Endothelial cell (in vitro differentiated cells): ENCODE measurements at regions not wholly inside any gene's neighbourhood (a gene's known extent, or its start where the extent isn't known, plus 50 kb on each side); places are given as distances from the start of the nearest gene placed in this dataset.

ENCODE experiments used
- DNase-seq: peaks from one replicate; pipeline ENCODE4 v3.0.0; 2021; ENCODE audit warnings: low spot score
- H3K27ac Mint-ChIP-seq: one replicate; pipeline ENCODE4 v1.8.0; 2021; ENCODE audit warnings: mixed read lengths, inconsistent platforms; ENCODE audit not compliant: unreplicated experiment
- H3K27me3 Mint-ChIP-seq: one replicate; pipeline ENCODE4 v1.8.0; 2021; ENCODE audit warnings: mild to moderate bottlenecking, moderate library complexity, mixed read lengths, inconsistent platforms; ENCODE audit not compliant: unreplicated experiment
- H3K36me3 Mint-ChIP-seq: one replicate; pipeline ENCODE4 v1.8.0; 2021; ENCODE audit warnings: mild to moderate bottlenecking, low read depth, mixed read lengths, inconsistent platforms; ENCODE audit not compliant: unreplicated experiment
- H3K4me1 Mint-ChIP-seq: one replicate; pipeline ENCODE4 v1.8.0; 2021; ENCODE audit warnings: mild to moderate bottlenecking, mixed read lengths, inconsistent platforms; ENCODE audit not compliant: unreplicated experiment
- H3K4me3 Mint-ChIP-seq: one replicate; pipeline ENCODE4 v1.8.0; 2021; ENCODE audit warnings: mild to moderate bottlenecking, mixed read lengths, inconsistent platforms; ENCODE audit not compliant: unreplicated experiment
- H3K9me3 Mint-ChIP-seq: one replicate; pipeline ENCODE4 v1.8.0; 2021; ENCODE audit warnings: mixed read lengths, inconsistent platforms; ENCODE audit not compliant: unreplicated experiment
- TF ChIP-seq, protein P1 (sequence below): fragments of 200-600 bp; sonication (generic); IDR thresholded peaks from one replicate; pipeline ENCODE4 v1.5.0; 2021; ENCODE audit warnings: antibody characterized with exemption; ENCODE audit not compliant: unreplicated experiment

GRCh38 chr3:104234442-104235194 lies 1132.1 kb upstream of the ALCAM start:
- Mint-ChIP-seq H3K9me3 (no peaks in the 10 kb centered on the region), H3K27me3 (no peaks in the 10 kb centered on the region), H3K4me3 (no peak overlapping the region), H3K36me3 (no peaks in the 10 kb centered on the region), H3K4me1 (no peaks in the 10 kb centered on the region), H3K27ac (no peak overlapping the region)
- TF ChIP-seq, protein P1, sequence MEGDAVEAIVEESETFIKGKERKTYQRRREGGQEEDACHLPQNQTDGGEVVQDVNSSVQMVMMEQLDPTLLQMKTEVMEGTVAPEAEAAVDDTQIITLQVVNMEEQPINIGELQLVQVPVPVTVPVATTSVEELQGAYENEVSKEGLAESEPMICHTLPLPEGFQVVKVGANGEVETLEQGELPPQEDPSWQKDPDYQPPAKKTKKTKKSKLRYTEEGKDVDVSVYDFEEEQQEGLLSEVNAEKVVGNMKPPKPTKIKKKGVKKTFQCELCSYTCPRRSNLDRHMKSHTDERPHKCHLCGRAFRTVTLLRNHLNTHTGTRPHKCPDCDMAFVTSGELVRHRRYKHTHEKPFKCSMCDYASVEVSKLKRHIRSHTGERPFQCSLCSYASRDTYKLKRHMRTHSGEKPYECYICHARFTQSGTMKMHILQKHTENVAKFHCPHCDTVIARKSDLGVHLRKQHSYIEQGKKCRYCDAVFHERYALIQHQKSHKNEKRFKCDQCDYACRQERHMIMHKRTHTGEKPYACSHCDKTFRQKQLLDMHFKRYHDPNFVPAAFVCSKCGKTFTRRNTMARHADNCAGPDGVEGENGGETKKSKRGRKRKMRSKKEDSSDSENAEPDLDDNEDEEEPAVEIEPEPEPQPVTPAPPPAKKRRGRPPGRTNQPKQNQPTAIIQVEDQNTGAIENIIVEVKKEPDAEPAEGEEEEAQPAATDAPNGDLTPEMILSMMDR: no peak
- no peak for DNase-seq

- Mint-ChIP-seq H3K36me3 (no peaks in the 10 kb centered on the region), H3K4me1 (no peaks in the 10 kb centered on the region), H3K27ac (no peak overlapping the region), H3K9me3 (no peaks in the 10 kb centered on the region), H3K27me3 (no peaks in the 10 kb centered on the region), H3K4me3 (no peak overlapping the region)
- DNase-seq: no peak
- TF ChIP-seq, protein P1: no peak
Observed at GRCh38 chr3:104244680-104245220, 1122.0 kb upstream of the ALCAM start.

GRCh38 chr3:104245261-104245660 lies 1121.4 kb upstream of the ALCAM start:
- Mint-ChIP-seq H3K27me3 (no peaks in the 10 kb centered on the region), H3K27ac (no peak overlapping the region), H3K36me3 (no peaks in the 10 kb centered on the region), H3K4me1 (no peaks in the 10 kb centered on the region), H3K9me3 (no peaks in the 10 kb centered on the region), H3K4me3 (no peak overlapping the region)
- TF ChIP-seq, protein P1: no peak
- DNase-seq: no peak

DNA sequence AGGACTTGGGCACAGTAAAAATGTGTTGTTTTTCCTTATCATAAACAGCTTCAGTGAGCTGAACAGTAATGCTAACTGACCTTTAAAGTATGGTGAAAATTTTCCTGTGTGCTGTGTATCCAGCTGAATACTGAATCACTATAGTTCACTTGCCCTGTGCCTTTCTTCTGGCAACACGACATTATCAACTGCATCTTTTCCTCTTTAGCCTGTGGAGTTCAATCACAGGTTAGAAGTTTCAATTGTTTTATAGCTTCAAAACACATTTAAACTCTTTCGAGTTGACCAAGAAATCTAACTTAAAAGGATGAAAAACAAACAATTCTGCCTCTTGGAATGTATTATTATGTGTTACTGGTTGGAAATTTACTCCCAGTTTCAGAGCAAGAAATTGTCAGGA lies 1120.7 kb upstream of the ALCAM start:
- Mint-ChIP-seq H3K36me3 (no peaks in the 10 kb centered on the region), H3K4me1 (no peaks in the 10 kb centered on the region), H3K9me3 (no peaks in the 10 kb centered on the region), H3K27me3 (no peaks in the 10 kb centered on the region), H3K27ac (no peak overlapping the region), H3K4me3 (no peak overlapping the region)
- TF ChIP-seq, protein P1: no peak
- DNase-seq: no peak

GRCh38 chr3:104257486-104257885 lies 1109.2 kb upstream of the ALCAM start:
- Mint-ChIP-seq H3K27me3 (no peaks in the 10 kb centered on the region), H3K36me3 (no peaks in the 10 kb centered on the region), H3K9me3 (no peaks in the 10 kb centered on the region), H3K4me1 (peaks cover 7% of the 10 kb centered on the region), H3K27ac (no peak overlapping the region), H3K4me3 (no peak overlapping the region)
- no peak for DNase-seq
- TF ChIP-seq, protein P1: no peak
